ENCODE measurements at regions not wholly inside any gene's neighbourhood (a gene's known extent, or its start where the extent isn't known, plus 50 kb on each side); places are given as distances from the start of the nearest gene placed in this dataset.

DNA sequence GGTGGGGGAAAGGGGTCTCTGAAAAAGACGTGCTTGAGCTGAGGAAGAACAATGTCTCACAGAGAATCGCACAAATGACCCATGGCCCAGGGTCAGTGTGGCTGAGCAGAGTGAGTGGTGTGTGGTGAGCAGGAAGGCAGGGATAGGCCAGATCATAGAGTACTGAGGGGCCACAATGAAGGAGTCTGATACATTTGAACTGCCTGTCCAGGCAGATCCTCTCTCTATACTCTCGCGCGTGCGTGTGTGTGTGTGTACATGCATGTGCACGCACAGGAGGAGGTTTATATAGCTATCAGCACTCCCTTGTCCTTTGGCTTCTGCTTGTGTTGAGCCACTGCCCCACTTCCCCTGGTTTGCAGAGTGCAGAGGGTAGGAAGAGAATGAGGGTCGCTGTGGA is 294.0 kb downstream of the ZNF608 start:
- Histone ChIP-seq H3K27ac (ENCODE audit: low read length) (no peak overlapping the region), H3K9me3 (ENCODE audit: control insufficient read depth in 1 of 2, low read length in 2 of 2) (no peaks in the 10 kb centered on the region), H3K4me3 (ENCODE audit: low read depth in 1 of 2, low read length in 2 of 2) (no peak overlapping the region), H3K4me1 (ENCODE audit: control insufficient read depth in 1 of 2, insufficient read depth in 2 of 2, low read length in 2 of 2) (peaks cover 0 to 13% of the 10 kb centered on the region in 2 donors), H3K36me3 (ENCODE audit: control insufficient read depth in 1 of 2, insufficient read depth in 2 of 2, low read length in 2 of 2) (no peaks in the 10 kb centered on the region), H3K27me3 (ENCODE audit: low read depth, low read length) (no peaks in the 10 kb centered on the region)

DNA sequence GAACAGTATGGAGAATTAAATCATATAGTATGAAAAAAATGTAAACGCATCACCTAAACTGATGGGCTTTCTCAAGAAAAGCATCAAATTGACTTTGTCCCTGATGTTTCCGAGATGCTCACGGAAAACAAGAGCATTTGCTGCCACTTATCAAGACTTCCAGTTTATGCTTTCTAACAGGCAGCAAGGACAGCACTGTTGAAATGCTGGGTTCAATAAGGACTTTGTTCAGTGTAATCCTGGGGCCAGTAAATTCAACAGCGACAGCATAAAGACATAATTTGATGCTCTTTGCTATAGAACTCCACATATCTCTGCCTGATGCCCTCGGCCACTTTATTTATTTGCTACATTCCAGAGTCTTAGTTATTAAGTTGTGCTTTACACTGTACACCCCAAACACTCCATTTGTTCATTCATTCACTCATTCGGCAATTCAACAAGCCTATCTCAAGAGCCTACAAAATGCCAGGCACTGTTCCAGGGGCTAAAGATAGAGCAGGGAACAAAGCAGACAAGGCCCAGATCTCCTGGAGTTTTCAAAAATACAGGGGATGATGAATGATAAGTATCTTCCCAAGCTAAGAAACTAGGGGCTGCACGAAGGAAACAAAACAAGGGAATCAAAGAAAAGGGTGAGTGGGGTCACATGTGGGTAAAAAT is 294.6 kb downstream of the ZNF608 start:
- H3K4me3 ChIP-seq (ENCODE audit: low read depth in 1 of 2, low read length in 2 of 2), result no peak overlapping the region
- no peaks in the 10 kb centered on the region for H3K27me3 ChIP-seq (ENCODE audit: low read depth, low read length)
- peaks cover 0 to 13% of the 10 kb centered on the region in 2 donors for H3K4me1 ChIP-seq (ENCODE audit: control insufficient read depth in 1 of 2, insufficient read depth in 2 of 2, low read length in 2 of 2)
- no peak overlapping the region for H3K27ac ChIP-seq (ENCODE audit: low read length)
- H3K36me3 ChIP-seq (ENCODE audit: control insufficient read depth in 1 of 2, insufficient read depth in 2 of 2, low read length in 2 of 2), result no peaks in the 10 kb centered on the region
- H3K9me3 ChIP-seq (ENCODE audit: control insufficient read depth in 1 of 2, low read length in 2 of 2), result no peaks in the 10 kb centered on the region

DNA sequence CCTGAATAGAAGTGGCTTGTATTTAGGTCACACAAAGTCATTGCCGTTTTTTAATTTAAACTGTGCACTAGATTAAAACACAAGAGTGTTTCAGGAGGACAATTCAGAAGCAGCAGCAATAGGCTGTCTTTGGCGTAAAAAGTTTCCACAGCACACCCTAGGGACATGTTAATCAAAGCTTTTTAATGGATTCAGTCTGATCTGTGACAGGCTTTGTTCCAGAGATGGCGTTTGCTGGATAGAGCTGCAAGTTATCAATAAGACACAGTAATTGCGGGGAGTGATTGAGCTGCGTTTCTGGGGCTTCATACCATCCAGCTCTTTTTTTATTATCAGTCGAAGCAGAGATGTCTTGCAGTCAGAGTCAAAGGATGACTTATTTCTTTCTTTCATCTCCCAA is 300.3 kb downstream of the ZNF608 start:
- H3K36me3 ChIP-seq (ENCODE audit: control insufficient read depth in 1 of 2, insufficient read depth in 2 of 2, low read length in 2 of 2), result no peaks in the 10 kb centered on the region
- no peak overlapping the region for H3K27ac ChIP-seq (ENCODE audit: low read length)
- H3K4me3 ChIP-seq (ENCODE audit: low read depth in 1 of 2, low read length in 2 of 2), result no peak overlapping the region
- H3K9me3 ChIP-seq (ENCODE audit: control insufficient read depth in 1 of 2, low read length in 2 of 2), result no peaks in the 10 kb centered on the region
- H3K27me3 ChIP-seq (ENCODE audit: low read depth, low read length), result no peaks in the 10 kb centered on the region
- H3K4me1 ChIP-seq (ENCODE audit: control insufficient read depth in 1 of 2, insufficient read depth in 2 of 2, low read length in 2 of 2), result no peaks in the 10 kb centered on the region

DNA sequence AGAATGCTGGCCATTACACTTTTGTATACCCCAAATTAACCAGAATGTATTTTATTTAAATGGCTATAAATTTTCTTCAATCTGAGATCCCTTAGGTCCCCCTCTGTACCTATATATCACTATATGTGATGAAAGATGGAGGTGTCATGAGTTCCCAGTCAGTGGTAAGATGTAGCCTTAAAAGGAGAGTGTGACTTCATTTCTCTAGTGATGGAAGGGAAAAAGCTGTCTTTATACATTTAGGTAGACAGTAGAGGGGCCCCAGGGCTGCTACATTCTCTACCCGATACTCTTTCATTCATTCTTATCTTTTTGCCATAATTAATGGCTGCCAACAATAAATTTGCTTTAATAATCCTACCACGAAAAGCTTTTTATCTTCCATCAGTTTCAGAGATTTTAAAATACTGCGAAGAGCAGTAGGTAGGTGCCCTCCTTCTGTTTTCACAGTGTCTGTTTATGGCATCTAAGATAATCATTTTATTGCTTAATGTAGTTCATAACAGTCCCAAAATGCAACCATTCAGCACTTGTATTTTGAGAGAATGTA is 301.3 kb downstream of the ZNF608 start:
- no peak overlapping the region for H3K27ac ChIP-seq (ENCODE audit: low read length)
- H3K4me1 ChIP-seq (ENCODE audit: control insufficient read depth in 1 of 2, insufficient read depth in 2 of 2, low read length in 2 of 2), result no peaks in the 10 kb centered on the region
- no peaks in the 10 kb centered on the region for H3K27me3 ChIP-seq (ENCODE audit: low read depth, low read length)
- no peaks in the 10 kb centered on the region for H3K36me3 ChIP-seq (ENCODE audit: control insufficient read depth in 1 of 2, insufficient read depth in 2 of 2, low read length in 2 of 2)
- no peaks in the 10 kb centered on the region for H3K9me3 ChIP-seq (ENCODE audit: control insufficient read depth in 1 of 2, low read length in 2 of 2)
- H3K4me3 ChIP-seq (ENCODE audit: low read depth in 1 of 2, low read length in 2 of 2), result no peak overlapping the region

- H3K4me1 ChIP-seq (ENCODE audit: control insufficient read depth in 1 of 2, insufficient read depth in 2 of 2, low read length in 2 of 2), result no peaks in the 10 kb centered on the region
- no peaks in the 10 kb centered on the region for H3K9me3 ChIP-seq (ENCODE audit: control insufficient read depth in 1 of 2, low read length in 2 of 2)
- H3K4me3 ChIP-seq (ENCODE audit: low read depth in 1 of 2, low read length in 2 of 2), result no peak overlapping the region
- H3K36me3 ChIP-seq (ENCODE audit: control insufficient read depth in 1 of 2, insufficient read depth in 2 of 2, low read length in 2 of 2), result no peaks in the 10 kb centered on the region
- no peaks in the 10 kb centered on the region for H3K27me3 ChIP-seq (ENCODE audit: low read depth, low read length)
- no peak overlapping the region for H3K27ac ChIP-seq (ENCODE audit: low read length)
These were observed 302.2 kb downstream of the ZNF608 start for GRCh38 chr5:124444147-124444775.

DNA sequence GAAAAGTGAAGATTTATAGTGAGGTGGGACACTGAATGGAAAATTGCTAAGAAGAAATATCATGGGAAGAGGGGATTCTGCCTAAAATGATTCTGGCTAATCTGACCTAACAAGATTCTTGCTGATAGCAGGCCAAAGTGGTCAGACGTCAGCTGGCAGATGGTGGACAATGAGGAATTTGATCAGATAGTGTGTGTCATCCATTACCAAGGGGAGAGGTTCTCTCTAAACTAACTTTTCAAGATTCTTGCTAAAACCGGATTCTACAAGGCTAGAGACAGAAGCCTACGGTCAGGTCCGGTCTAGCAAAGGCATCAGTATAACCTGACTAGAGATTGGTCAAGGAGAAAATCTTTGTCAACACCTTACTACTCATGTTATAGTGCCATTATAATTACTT is 306.0 kb downstream of the ZNF608 start:
- H3K36me3 ChIP-seq (ENCODE audit: control insufficient read depth in 1 of 2, insufficient read depth in 2 of 2, low read length in 2 of 2), result no peaks in the 10 kb centered on the region
- no peaks in the 10 kb centered on the region for H3K9me3 ChIP-seq (ENCODE audit: control insufficient read depth in 1 of 2, low read length in 2 of 2)
- no peaks in the 10 kb centered on the region for H3K4me1 ChIP-seq (ENCODE audit: control insufficient read depth in 1 of 2, insufficient read depth in 2 of 2, low read length in 2 of 2)
- H3K27me3 ChIP-seq (ENCODE audit: low read depth, low read length), result no peaks in the 10 kb centered on the region
- H3K27ac ChIP-seq (ENCODE audit: low read length), result no peak overlapping the region
- H3K4me3 ChIP-seq (ENCODE audit: low read depth in 1 of 2, low read length in 2 of 2), result no peak overlapping the region

GRCh38 chr5:124439609-124440008 is 306.8 kb downstream of the ZNF608 start:
- Histone ChIP-seq H3K4me3 (ENCODE audit: low read depth in 1 of 2, low read length in 2 of 2) (no peak overlapping the region), H3K27ac (ENCODE audit: low read length) (no peak overlapping the region), H3K9me3 (ENCODE audit: control insufficient read depth in 1 of 2, low read length in 2 of 2) (peaks cover 0 to 4% of the 10 kb centered on the region in 2 donors), H3K4me1 (ENCODE audit: control insufficient read depth in 1 of 2, insufficient read depth in 2 of 2, low read length in 2 of 2) (no peaks in the 10 kb centered on the region), H3K27me3 (ENCODE audit: low read depth, low read length) (no peaks in the 10 kb centered on the region), H3K36me3 (ENCODE audit: control insufficient read depth in 1 of 2, insufficient read depth in 2 of 2, low read length in 2 of 2) (no peaks in the 10 kb centered on the region)

DNA sequence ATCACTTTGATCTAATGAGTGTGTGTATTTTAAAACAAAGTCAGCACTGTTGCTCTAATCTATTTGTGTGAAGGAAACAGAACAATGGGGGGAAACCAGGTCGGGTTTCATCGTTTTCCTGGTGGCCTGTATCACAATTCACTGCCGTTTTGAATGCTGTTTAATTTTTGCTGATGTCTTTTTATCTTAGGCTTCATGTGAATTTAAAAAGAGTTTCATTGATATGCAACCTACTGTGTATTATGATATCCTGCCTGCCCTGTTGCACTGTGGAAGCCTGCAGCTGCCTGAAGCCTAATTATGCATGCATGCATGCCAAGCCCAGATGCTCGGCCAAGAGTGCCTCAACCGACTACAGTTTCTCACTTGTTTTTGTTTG is 307.5 kb downstream of the ZNF608 start:
- Histone ChIP-seq H3K9me3 (ENCODE audit: control insufficient read depth in 1 of 2, low read length in 2 of 2) (peaks cover 0 to 8% of the 10 kb centered on the region in 2 donors), H3K27ac (ENCODE audit: low read length) (no peak overlapping the region), H3K4me3 (ENCODE audit: low read depth in 1 of 2, low read length in 2 of 2) (no peak overlapping the region)

GRCh38 chr5:124438026-124438902 is 308.2 kb downstream of the ZNF608 start:
- H3K27ac ChIP-seq (ENCODE audit: low read length), result no peak overlapping the region
- peaks cover 0 to 10% of the 10 kb centered on the region in 2 donors for H3K9me3 ChIP-seq (ENCODE audit: control insufficient read depth in 1 of 2, low read length in 2 of 2)
- H3K36me3 ChIP-seq (ENCODE audit: control insufficient read depth in 1 of 2, insufficient read depth in 2 of 2, low read length in 2 of 2), result no peaks in the 10 kb centered on the region
- H3K27me3 ChIP-seq (ENCODE audit: low read depth, low read length), result no peaks in the 10 kb centered on the region
- H3K4me1 ChIP-seq (ENCODE audit: control insufficient read depth in 1 of 2, insufficient read depth in 2 of 2, low read length in 2 of 2), result no peaks in the 10 kb centered on the region
- H3K4me3 ChIP-seq (ENCODE audit: low read depth in 1 of 2, low read length in 2 of 2), result no peak overlapping the region

More for the DNA sequence above, 307.5 kb downstream of the ZNF608 start:
- Histone ChIP-seq H3K27me3 (ENCODE audit: low read depth, low read length) (no peaks in the 10 kb centered on the region), H3K36me3 (ENCODE audit: control insufficient read depth in 1 of 2, insufficient read depth in 2 of 2, low read length in 2 of 2) (no peaks in the 10 kb centered on the region), H3K4me1 (ENCODE audit: control insufficient read depth in 1 of 2, insufficient read depth in 2 of 2, low read length in 2 of 2) (no peaks in the 10 kb centered on the region)

DNA sequence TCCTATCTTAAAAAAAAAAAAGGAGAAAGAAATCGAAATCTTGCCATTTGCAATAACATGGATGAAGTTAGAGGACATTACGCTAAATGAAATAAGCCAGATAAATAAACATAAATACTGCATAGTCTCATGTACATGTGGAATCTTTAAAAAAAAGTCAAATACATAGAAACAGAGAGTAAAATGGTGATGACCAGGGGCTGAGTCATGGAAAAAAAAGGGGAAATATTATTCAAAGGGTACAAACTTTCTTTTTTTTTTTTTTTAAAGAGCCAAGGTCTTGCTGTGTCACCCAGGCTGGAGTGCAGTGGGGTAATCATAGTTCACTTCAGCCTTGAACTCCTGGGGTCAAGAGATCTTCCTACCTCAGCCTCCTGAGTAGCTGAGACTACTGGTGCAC is 310.1 kb downstream of the ZNF608 start:
- no peaks in the 10 kb centered on the region for H3K36me3 ChIP-seq (ENCODE audit: control insufficient read depth in 1 of 2, insufficient read depth in 2 of 2, low read length in 2 of 2)
- H3K9me3 ChIP-seq (ENCODE audit: control insufficient read depth in 1 of 2, low read length in 2 of 2), result peaks cover 0 to 10% of the 10 kb centered on the region in 2 donors
- H3K27ac ChIP-seq (ENCODE audit: low read length), result no peak overlapping the region
- H3K4me1 ChIP-seq (ENCODE audit: control insufficient read depth in 1 of 2, insufficient read depth in 2 of 2, low read length in 2 of 2), result no peaks in the 10 kb centered on the region
- no peaks in the 10 kb centered on the region for H3K27me3 ChIP-seq (ENCODE audit: low read depth, low read length)
- no peak overlapping the region for H3K4me3 ChIP-seq (ENCODE audit: low read depth in 1 of 2, low read length in 2 of 2)

- Histone ChIP-seq H3K4me1 (ENCODE audit: control insufficient read depth in 1 of 2, insufficient read depth in 2 of 2, low read length in 2 of 2) (no peaks in the 10 kb centered on the region), H3K9me3 (ENCODE audit: control insufficient read depth in 1 of 2, low read length in 2 of 2) (peaks cover 0 to 10% of the 10 kb centered on the region in 2 donors), H3K27ac (ENCODE audit: low read length) (no peak overlapping the region), H3K4me3 (ENCODE audit: low read depth in 1 of 2, low read length in 2 of 2) (no peak overlapping the region), H3K36me3 (ENCODE audit: control insufficient read depth in 1 of 2, insufficient read depth in 2 of 2, low read length in 2 of 2) (no peaks in the 10 kb centered on the region), H3K27me3 (ENCODE audit: low read depth, low read length) (no peaks in the 10 kb centered on the region)
These were observed 313.3 kb downstream of the ZNF608 start for GRCh38 chr5:124433170-124433569.
